ENCODE measurements at regions not wholly inside any gene's neighbourhood (a gene's known extent, or its start where the extent isn't known, plus 50 kb on each side); places are given as distances from the start of the nearest gene placed in this dataset.

- Histone ChIP-seq H3K9me3 (no peaks in the 10 kb centered on the region), H3K36me3 (no peaks in the 10 kb centered on the region), H3K27me3 (no peaks in the 10 kb centered on the region), H3K27ac (no peak overlapping the region), H3K4me3 (no peak overlapping the region), H3K4me1 (no peaks in the 10 kb centered on the region)
- DNase-seq, result no peak
- ATAC-seq, result no peak
- TF ChIP-seq, protein P1, sequence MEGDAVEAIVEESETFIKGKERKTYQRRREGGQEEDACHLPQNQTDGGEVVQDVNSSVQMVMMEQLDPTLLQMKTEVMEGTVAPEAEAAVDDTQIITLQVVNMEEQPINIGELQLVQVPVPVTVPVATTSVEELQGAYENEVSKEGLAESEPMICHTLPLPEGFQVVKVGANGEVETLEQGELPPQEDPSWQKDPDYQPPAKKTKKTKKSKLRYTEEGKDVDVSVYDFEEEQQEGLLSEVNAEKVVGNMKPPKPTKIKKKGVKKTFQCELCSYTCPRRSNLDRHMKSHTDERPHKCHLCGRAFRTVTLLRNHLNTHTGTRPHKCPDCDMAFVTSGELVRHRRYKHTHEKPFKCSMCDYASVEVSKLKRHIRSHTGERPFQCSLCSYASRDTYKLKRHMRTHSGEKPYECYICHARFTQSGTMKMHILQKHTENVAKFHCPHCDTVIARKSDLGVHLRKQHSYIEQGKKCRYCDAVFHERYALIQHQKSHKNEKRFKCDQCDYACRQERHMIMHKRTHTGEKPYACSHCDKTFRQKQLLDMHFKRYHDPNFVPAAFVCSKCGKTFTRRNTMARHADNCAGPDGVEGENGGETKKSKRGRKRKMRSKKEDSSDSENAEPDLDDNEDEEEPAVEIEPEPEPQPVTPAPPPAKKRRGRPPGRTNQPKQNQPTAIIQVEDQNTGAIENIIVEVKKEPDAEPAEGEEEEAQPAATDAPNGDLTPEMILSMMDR (IDR thresholded peaks at IDR 0.05), result no peak
- no peak for TF ChIP-seq POLR2A (IDR thresholded peaks at IDR 0.05)
- intact Hi-C loops (cut with DNase I), result no loop called here
- WGBS (ENCODE audit: insufficient coverage, low coverage, low lambda C conversion rate, missing lambda C conversion rate), result 61% methylated on average over 3 of the region's 3 CpGs
Measured at GRCh38 chr15:59797756-59798604, 108.9 kb upstream of the BNIP2 start.

GRCh38 chr15:59794229-59794886 is 105.2 kb upstream of the BNIP2 start:
- DNase-seq (no peak), ATAC-seq (no peak)
- no peak for TF ChIP-seq POLR2A (IDR thresholded peaks at IDR 0.05)
- TF ChIP-seq, protein P1 (IDR thresholded peaks at IDR 0.05), result no peak
- Histone ChIP-seq H3K9me3 (no peaks in the 10 kb centered on the region), H3K36me3 (no peaks in the 10 kb centered on the region), H3K27me3 (no peaks in the 10 kb centered on the region), H3K27ac (no peak overlapping the region), H3K4me1 (no peaks in the 10 kb centered on the region), H3K4me3 (no peak overlapping the region)
- 24% methylated on average over 7 of the region's 7 CpGs for WGBS (ENCODE audit: insufficient coverage, low coverage, low lambda C conversion rate, missing lambda C conversion rate)
- intact Hi-C loops (cut with DNase I), result no loop called here

- Histone ChIP-seq H3K4me3 (no peak overlapping the region), H3K27me3 (no peaks in the 10 kb centered on the region), H3K9me3 (no peaks in the 10 kb centered on the region), H3K36me3 (no peaks in the 10 kb centered on the region), H3K4me1 (no peaks in the 10 kb centered on the region), H3K27ac (no peak overlapping the region)
- ATAC-seq (peak in 1 of 4 donors; percentile 12), DNase-seq (no peak)
- WGBS (ENCODE audit: insufficient coverage, low coverage, low lambda C conversion rate, missing lambda C conversion rate), result 79% methylated on average over 11 of the region's 13 CpGs
- TF ChIP-seq, protein P1 (IDR thresholded peaks at IDR 0.05), result no peak
- TF ChIP-seq POLR2A (IDR thresholded peaks at IDR 0.05), result no peak
- intact Hi-C loops (cut with DNase I), result no loop called here
Measured at GRCh38 chr15:59792359-59792758, 103.2 kb upstream of the BNIP2 start.

- Histone ChIP-seq H3K4me3 (no peak overlapping the region), H3K27ac (no peak overlapping the region), H3K36me3 (no peaks in the 10 kb centered on the region), H3K4me1 (no peaks in the 10 kb centered on the region), H3K27me3 (no peaks in the 10 kb centered on the region), H3K9me3 (no peaks in the 10 kb centered on the region)
- ATAC-seq, result no peak
- no peak for DNase-seq
- WGBS (ENCODE audit: insufficient coverage, low coverage, low lambda C conversion rate, missing lambda C conversion rate), result no CpG with 5 or more reads among the region's 3 CpGs
- intact Hi-C loops (cut with DNase I), result no loop called here
- TF ChIP-seq, protein P1 (IDR thresholded peaks at IDR 0.05), result no peak
- TF ChIP-seq POLR2A (IDR thresholded peaks at IDR 0.05), result no peak
Measured at GRCh38 chr15:59791755-59792154, 102.6 kb upstream of the BNIP2 start.

All from right lobe of liver (tissue), 6 donors.